HG02943 (cell line): ENCODE measurements at regions not wholly inside any gene's neighbourhood (a gene's known extent, or its start where the extent isn't known, plus 50 kb on each side); places are given as distances from the start of the nearest gene placed in this dataset.

Experiments
- ATAC-seq: cut with Tn5 transposase; IDR thresholded peaks from one replicate; pipeline ENCODE4 v1.9.1; 2021; ENCODE audit warnings: mild to moderate bottlenecking, low read depth, moderate library complexity; ENCODE audit not compliant: unreplicated experiment

GRCh38 chr4:178329226-178329872 lies 887.1 kb upstream of the AGA start:
- no peak for ATAC-seq

GRCh38 chr4:178333355-178333754 lies 891.1 kb upstream of the AGA start:
- no peak for ATAC-seq

- no peak for ATAC-seq
Measured at GRCh38 chr4:178339769-178340168, 897.5 kb upstream of the AGA start.

GRCh38 chr4:178340468-178340867 lies 898.2 kb upstream of the AGA start:
- no peak for ATAC-seq

GRCh38 chr4:178344096-178344495 lies 901.9 kb upstream of the AGA start:
- ATAC-seq: no peak

GRCh38 chr4:178347111-178347510 lies 904.9 kb upstream of the AGA start:
- ATAC-seq: no peak

GRCh38 chr4:178349601-178350000 lies 907.4 kb upstream of the AGA start:
- ATAC-seq: no peak

- ATAC-seq: no peak
Measured at GRCh38 chr4:178351185-178351584, 908.9 kb upstream of the AGA start.

- no peak for ATAC-seq
Measured at GRCh38 chr4:178356725-178357124, 914.5 kb upstream of the AGA start.

GRCh38 chr4:178385481-178385880 lies 943.2 kb upstream of the AGA start:
- no peak for ATAC-seq

- ATAC-seq: no peak
Measured at GRCh38 chr4:178387756-178388155, 945.5 kb upstream of the AGA start.

- no peak for ATAC-seq
Measured at GRCh38 chr4:178395798-178396197, 953.6 kb upstream of the AGA start.

- no peak for ATAC-seq
Measured at GRCh38 chr4:178412455-178412854, 970.2 kb upstream of the AGA start.

GRCh38 chr4:178414042-178414441 lies 971.8 kb upstream of the AGA start:
- no peak for ATAC-seq

- no peak for ATAC-seq
Measured at GRCh38 chr4:178414881-178415446, 972.7 kb upstream of the AGA start.

- ATAC-seq: no peak
Measured at GRCh38 chr4:178415925-178416324, 973.7 kb upstream of the AGA start.

- no peak for ATAC-seq
Measured at GRCh38 chr4:178423366-178423765, 981.1 kb upstream of the AGA start.

GRCh38 chr4:178426871-178427270 lies 984.6 kb upstream of the AGA start:
- ATAC-seq: no peak

GRCh38 chr4:178427663-178428062 lies 985.4 kb upstream of the AGA start:
- ATAC-seq: no peak

GRCh38 chr4:178448372-178449035 lies 1006.3 kb upstream of the AGA start:
- ATAC-seq: no peak

GRCh38 chr4:178450614-178451013 lies 1008.4 kb upstream of the AGA start:
- ATAC-seq: no peak

GRCh38 chr4:178453057-178453456 lies 1010.8 kb upstream of the AGA start:
- ATAC-seq: no peak
